Epithelial cell of proximal tubule (primary cell): ENCODE measurements at regions not wholly inside any gene's neighbourhood (a gene's known extent, or its start where the extent isn't known, plus 50 kb on each side); places are given as distances from the start of the nearest gene placed in this dataset.
"Not testable (repeated sequence)": the region's sequence is repeated elsewhere in the genome, so short reads cannot be mapped to it uniquely, and the experiment has no call there.

Source experiments
- DNase-seq: peaks from one replicate; pipeline ENCODE4 v3.0.0-alpha.2; 2011; ENCODE audit warnings: low read depth
- H3K4me3 ChIP-seq: 2 replicates; pipeline ENCODE4 v1.5.1; 2011; ENCODE audit warnings: low read depth, mild to moderate bottlenecking, low read length
- CTCF ChIP-seq: conservative IDR thresholded peaks from 2 replicates; pipeline ENCODE4 v1.5.1; 2012; ENCODE audit warnings: low read depth, mild to moderate bottlenecking, low read length

DNA sequence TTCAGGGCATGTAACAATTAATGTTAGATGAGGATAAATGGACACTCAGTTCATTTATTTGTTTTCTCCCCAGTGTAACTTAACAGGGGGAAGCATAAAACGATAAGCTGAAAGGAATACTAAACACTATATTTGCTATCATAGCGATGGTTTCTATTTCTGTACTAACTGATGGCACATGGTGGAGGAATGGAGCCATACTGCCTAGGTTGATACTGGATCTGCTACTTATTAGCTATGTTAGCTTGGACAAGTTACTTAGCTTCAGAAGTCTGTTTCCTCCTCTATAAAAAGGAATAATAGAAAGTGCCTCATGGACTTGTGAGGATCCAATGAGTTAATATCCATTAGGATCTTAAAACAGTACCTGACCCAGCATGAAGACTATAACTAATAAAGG lies 127.5 kb downstream of the NBPF8 start:
- DNase-seq, H3K4me3 ChIP-seq: not testable (repeated sequence)

DNA sequence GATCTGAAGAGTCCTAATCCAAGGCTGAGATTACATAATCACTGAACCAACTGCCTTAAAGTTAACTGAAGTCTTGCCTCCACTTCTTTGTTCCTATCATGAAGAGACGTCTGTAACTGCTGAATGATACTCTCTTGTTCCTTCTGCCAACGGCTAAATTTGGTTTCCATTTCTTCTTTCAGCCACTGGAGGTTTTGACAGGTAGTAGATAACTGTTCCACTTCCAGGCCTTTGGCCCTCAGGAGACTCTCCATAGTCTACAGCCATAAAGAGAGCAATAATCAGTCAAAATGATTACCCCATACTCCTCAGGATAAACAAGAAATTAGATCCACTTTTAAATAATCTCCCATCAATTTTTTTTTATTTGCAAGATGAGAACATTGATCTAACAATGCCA lies 128.1 kb downstream of the NBPF8 start:
- DNase-seq, H3K4me3 ChIP-seq: not testable (repeated sequence)

- not testable (repeated sequence) for DNase-seq, H3K4me3 ChIP-seq
- TF ChIP-seq CTCF: peak; percentile 40
Measured at GRCh38 chr1:120544434-120544833, 129.6 kb downstream of the NBPF8 start.

GRCh38 chr1:120550335-120550734 lies 135.5 kb downstream of the NBPF8 start:
- H3K4me3 ChIP-seq, DNase-seq: not testable (repeated sequence)

- not testable (repeated sequence) for DNase-seq, H3K4me3 ChIP-seq
Measured at GRCh38 chr1:120552190-120552589, 137.4 kb downstream of the NBPF8 start.

DNA sequence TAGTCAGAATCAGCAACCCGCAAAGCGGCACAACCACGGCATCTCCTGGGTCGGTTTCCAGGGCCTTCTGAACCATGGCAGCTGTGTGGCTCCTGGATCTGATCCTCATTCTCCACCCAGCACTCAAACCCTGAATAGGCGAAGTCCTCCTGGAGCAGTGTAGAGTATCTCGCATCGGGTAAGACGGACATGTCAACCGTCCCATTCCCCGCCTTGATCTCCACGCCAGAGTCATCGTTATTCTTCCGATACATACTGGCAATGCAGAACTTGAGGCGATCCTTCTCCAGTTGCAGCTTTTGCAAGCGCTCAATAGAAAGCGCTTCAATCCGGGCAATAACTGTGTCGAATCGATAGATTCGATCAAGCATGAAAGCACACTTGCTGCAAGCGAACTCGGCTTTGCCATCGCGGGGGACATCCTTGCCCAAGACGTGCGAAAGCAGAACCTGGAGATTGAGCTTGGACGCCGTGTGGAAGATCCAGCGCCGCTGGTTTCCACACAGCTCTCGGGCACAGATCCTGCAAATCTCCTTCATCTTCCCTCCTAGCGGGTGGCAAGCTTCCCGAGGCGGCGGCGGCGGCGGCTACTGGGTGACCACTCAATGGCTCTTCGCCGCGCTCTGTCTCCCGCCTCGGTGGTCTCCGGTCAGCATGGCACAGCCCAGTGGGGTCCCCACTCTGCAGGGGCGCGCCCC lies 142.9 kb downstream of the NBPF8 start:
- DNase-seq: not testable (repeated sequence)
- peak overlapping the region; percentile 57 for H3K4me3 ChIP-seq

- peak overlapping the region; percentile 53 for H3K4me3 ChIP-seq
- not testable (repeated sequence) for DNase-seq
Measured at GRCh38 chr1:120558303-120559060, 143.6 kb downstream of the NBPF8 start.

GRCh38 chr1:120561767-120562166 lies 146.9 kb downstream of the NBPF8 start:
- not testable (repeated sequence) for H3K4me3 ChIP-seq, DNase-seq

- H3K4me3 ChIP-seq: not testable (repeated sequence)
Measured at GRCh38 chr1:120565396-120565795, 150.6 kb downstream of the NBPF8 start.

GRCh38 chr1:120567620-120568019 lies 152.8 kb downstream of the NBPF8 start:
- DNase-seq: not testable (repeated sequence)

More at GRCh38 chr1:120565396-120565795, 150.6 kb downstream of the NBPF8 start:
- DNase-seq: not testable (repeated sequence)

DNA sequence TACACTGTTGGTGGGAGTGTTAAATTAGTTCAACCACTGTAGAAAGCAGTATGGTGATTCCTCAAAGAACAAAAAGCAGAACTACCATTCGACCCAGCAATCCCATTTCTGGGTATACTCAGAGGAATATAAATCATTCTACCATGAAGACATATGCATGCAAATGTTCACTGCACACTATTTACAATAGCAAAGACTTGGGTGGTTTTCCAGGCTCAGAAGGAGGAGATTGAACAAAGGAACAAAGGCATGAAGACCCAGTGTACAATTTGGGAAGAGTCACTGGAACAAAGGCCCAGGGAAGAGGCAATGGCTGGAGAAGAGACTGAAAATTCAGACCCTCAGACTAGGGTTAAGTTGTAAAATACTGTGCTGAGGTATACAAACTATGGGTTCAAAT lies 148.5 kb upstream of the NBPF26 start:
- not testable (repeated sequence) for H3K4me3 ChIP-seq, DNase-seq

More at GRCh38 chr1:120567620-120568019, 152.8 kb downstream of the NBPF8 start:
- H3K4me3 ChIP-seq: not testable (repeated sequence)

- H3K4me3 ChIP-seq, DNase-seq: not testable (repeated sequence)
Measured at GRCh38 chr1:120582135-120582534, 141.6 kb upstream of the NBPF26 start.

- not testable (repeated sequence) for H3K4me3 ChIP-seq, DNase-seq
Measured at GRCh38 chr1:120586053-120586452, 137.7 kb upstream of the NBPF26 start.

GRCh38 chr1:120588811-120589210 lies 134.9 kb upstream of the NBPF26 start:
- not testable (repeated sequence) for H3K4me3 ChIP-seq, DNase-seq

- not testable (repeated sequence) for H3K4me3 ChIP-seq, DNase-seq
Measured at GRCh38 chr1:120591774-120592173, 132.0 kb upstream of the NBPF26 start.

- DNase-seq: not testable (repeated sequence)
Measured at GRCh38 chr1:120592943-120593342, 130.8 kb upstream of the NBPF26 start.

DNA sequence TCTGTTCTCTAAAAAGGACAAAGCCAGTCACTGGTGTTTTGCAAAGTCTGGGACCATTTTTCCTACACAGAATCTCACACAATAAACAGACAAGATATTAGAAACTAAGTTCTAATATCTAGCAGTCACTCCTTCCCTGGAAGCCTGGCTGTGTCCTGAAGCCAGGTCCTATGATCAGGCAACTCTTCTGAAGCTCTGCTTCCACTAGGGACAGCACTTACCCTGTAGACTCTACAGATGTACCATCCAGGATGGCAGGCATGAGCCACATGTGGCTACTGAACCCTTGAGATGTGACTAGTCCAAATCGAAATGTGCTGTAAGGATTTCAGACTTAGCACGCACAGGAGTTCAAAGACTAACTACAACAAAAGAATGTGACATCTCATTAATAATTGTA lies 130.1 kb upstream of the NBPF26 start:
- DNase-seq, H3K4me3 ChIP-seq: not testable (repeated sequence)

More at GRCh38 chr1:120592943-120593342, 130.8 kb upstream of the NBPF26 start:
- H3K4me3 ChIP-seq: not testable (repeated sequence)

GRCh38 chr1:120598331-120598951 lies 125.3 kb upstream of the NBPF26 start:
- not testable (repeated sequence) for H3K4me3 ChIP-seq, DNase-seq
